Gastrocnemius medialis (tissue), 4 donors: ENCODE measurements at regions not wholly inside any gene's neighbourhood (a gene's known extent, or its start where the extent isn't known, plus 50 kb on each side); places are given as distances from the start of the nearest gene placed in this dataset.

Experiments
- ATAC-seq, 2 donors: fragments of 150-250 bp; one replicate each; pipeline ENCODE4 v1.9.1; 2016
- DNase-seq, 2 donors: peaks; one replicate each; pipeline ENCODE4 v3.0.0-alpha.2; 2019
- H3K27ac ChIP-seq, 4 donors: fragments of 200-600 bp; sonication (generic); 1 replicate in 1 of 4; 2 replicates in 3 of 4; pipeline ENCODE4 v1.5.1; 2016 to 2018; ENCODE audit warnings: mild to moderate bottlenecking in 2 of 4, moderate library complexity in 1 of 4
- H3K27me3 ChIP-seq, 3 donors: fragments of 200-600 bp; sonication (generic) in 2 of 3; 1 replicate in 1 of 3; 2 replicates in 2 of 3; pipeline versions ENCODE4 v1.5.1 to v1.6.0; 2016 to 2019; ENCODE audit warnings: mild to moderate bottlenecking in 1 of 3, moderate library complexity in 1 of 3
- H3K36me3 ChIP-seq, 2 donors: fragments of 200-600 bp; sonication (generic) in 1 of 2; one replicate each; pipeline ENCODE4 v1.5.1; 2017 to 2018
- H3K4me1 ChIP-seq, 2 donors: fragments of 200-600 bp; sonication (generic) in 1 of 2; one replicate each; pipeline ENCODE4 v1.5.1; 2016 to 2017; ENCODE audit warnings: mild to moderate bottlenecking in 2 of 2
- H3K4me3 ChIP-seq, 4 donors: fragments of 200-600 bp; sonication (generic) in 3 of 4; 1 replicate in 1 of 4; 2 replicates in 3 of 4; pipeline ENCODE4 v1.5.1; 2016 to 2019; ENCODE audit warnings: mild to moderate bottlenecking in 2 of 4
- H3K9me3 ChIP-seq, 3 donors: fragments of 200-600 bp; sonication (generic) in 2 of 3; 1 replicate in 1 of 3; 2 replicates in 2 of 3; pipeline ENCODE4 v1.5.1; 2016 to 2019
- POLR2A ChIP-seq, 2 donors: fragments of 450-650 bp; IDR thresholded peaks; one replicate each; pipeline ENCODE4 v1.6.1; 2017; ENCODE audit warnings: antibody characterized with exemption in 2 of 2, mild to moderate bottlenecking in 2 of 2, moderate library complexity in 2 of 2
- in situ Hi-C, 4 donors: fragments of 200-750 bp; cut with MboI; loops; one replicate each; pipeline versions ENCODE4 v1.15.0 to v1.8.0; 2017; ENCODE audit warnings: low sequenced_read_pairs in 4 of 4
- intact Hi-C: fragments of 100-400 bp; cut with DNase I; formaldehyde crosslinking; loops from one replicate; pipeline ENCODE4 v1.15.1; 2023; ENCODE audit warnings: low total_unique reads
- TF ChIP-seq, protein P1 (sequence below), 5 experiments: fragments of 450-650 bp in 3 of 5; fragments of 200-600 bp in 2 of 5; sonication (generic) in 2 of 5; IDR thresholded peaks in 4 of 5; conservative IDR thresholded peaks in 1 of 5; 1 replicate in 4 of 5; 2 replicates in 1 of 5; pipeline ENCODE4 v1.5.1; 2016 to 2019; ENCODE audit warnings: antibody characterized with exemption in 5 of 5, mild to moderate bottlenecking in 3 of 5, moderate library complexity in 3 of 5

GRCh38 chr9:26684029-26684428, 208.6 kb downstream of the CAAP1 start:
- H3K4me3 ChIP-seq, result no peak overlapping the region
- no peaks in the 10 kb centered on the region for H3K9me3 ChIP-seq
- TF ChIP-seq, protein P1, sequence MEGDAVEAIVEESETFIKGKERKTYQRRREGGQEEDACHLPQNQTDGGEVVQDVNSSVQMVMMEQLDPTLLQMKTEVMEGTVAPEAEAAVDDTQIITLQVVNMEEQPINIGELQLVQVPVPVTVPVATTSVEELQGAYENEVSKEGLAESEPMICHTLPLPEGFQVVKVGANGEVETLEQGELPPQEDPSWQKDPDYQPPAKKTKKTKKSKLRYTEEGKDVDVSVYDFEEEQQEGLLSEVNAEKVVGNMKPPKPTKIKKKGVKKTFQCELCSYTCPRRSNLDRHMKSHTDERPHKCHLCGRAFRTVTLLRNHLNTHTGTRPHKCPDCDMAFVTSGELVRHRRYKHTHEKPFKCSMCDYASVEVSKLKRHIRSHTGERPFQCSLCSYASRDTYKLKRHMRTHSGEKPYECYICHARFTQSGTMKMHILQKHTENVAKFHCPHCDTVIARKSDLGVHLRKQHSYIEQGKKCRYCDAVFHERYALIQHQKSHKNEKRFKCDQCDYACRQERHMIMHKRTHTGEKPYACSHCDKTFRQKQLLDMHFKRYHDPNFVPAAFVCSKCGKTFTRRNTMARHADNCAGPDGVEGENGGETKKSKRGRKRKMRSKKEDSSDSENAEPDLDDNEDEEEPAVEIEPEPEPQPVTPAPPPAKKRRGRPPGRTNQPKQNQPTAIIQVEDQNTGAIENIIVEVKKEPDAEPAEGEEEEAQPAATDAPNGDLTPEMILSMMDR (IDR thresholded peaks at IDR 0.05 in 4 of 5, conservative IDR thresholded peaks at IDR 0.05 in 1 of 5), result no peak
- TF ChIP-seq POLR2A (IDR thresholded peaks at IDR 0.05), result no peak
- H3K4me1 ChIP-seq, result no peaks in the 10 kb centered on the region
- H3K36me3 ChIP-seq, result no peaks in the 10 kb centered on the region
- no peak for DNase-seq
- no peak overlapping the region for H3K27ac ChIP-seq
- in situ Hi-C loops, result no loop called here
- no peaks in the 10 kb centered on the region for H3K27me3 ChIP-seq
- intact Hi-C loops, result no loop called here
- no peak for ATAC-seq

GRCh38 chr9:26682796-26683496, 209.7 kb downstream of the CAAP1 start:
- no peaks in the 10 kb centered on the region for H3K27me3 ChIP-seq
- ATAC-seq (no peak), DNase-seq (no peak)
- no peaks in the 10 kb centered on the region for H3K36me3 ChIP-seq
- TF ChIP-seq POLR2A (IDR thresholded peaks at IDR 0.05), result no peak
- TF ChIP-seq, protein P1 (IDR thresholded peaks at IDR 0.05 in 4 of 5, conservative IDR thresholded peaks at IDR 0.05 in 1 of 5), result no peak
- no peaks in the 10 kb centered on the region for H3K4me1 ChIP-seq
- intact Hi-C loops (no loop called here), in situ Hi-C loops (no loop called here)
- no peaks in the 10 kb centered on the region for H3K9me3 ChIP-seq
- no peak overlapping the region for H3K27ac ChIP-seq
- no peak overlapping the region for H3K4me3 ChIP-seq

- in situ Hi-C loops, result no loop called here
- intact Hi-C loops, result no loop called here
- ATAC-seq (no peak), DNase-seq (no peak)
- Histone ChIP-seq H3K27ac (no peak overlapping the region), H3K27me3 (no peaks in the 10 kb centered on the region), H3K4me3 (no peak overlapping the region), H3K9me3 (no peaks in the 10 kb centered on the region), H3K4me1 (no peaks in the 10 kb centered on the region), H3K36me3 (no peaks in the 10 kb centered on the region)
- TF ChIP-seq, protein P1 (IDR thresholded peaks at IDR 0.05 in 4 of 5, conservative IDR thresholded peaks at IDR 0.05 in 1 of 5), result no peak
- TF ChIP-seq POLR2A (IDR thresholded peaks at IDR 0.05), result no peak
Observed at GRCh38 chr9:26682041-26682440, 210.6 kb downstream of the CAAP1 start.

DNA sequence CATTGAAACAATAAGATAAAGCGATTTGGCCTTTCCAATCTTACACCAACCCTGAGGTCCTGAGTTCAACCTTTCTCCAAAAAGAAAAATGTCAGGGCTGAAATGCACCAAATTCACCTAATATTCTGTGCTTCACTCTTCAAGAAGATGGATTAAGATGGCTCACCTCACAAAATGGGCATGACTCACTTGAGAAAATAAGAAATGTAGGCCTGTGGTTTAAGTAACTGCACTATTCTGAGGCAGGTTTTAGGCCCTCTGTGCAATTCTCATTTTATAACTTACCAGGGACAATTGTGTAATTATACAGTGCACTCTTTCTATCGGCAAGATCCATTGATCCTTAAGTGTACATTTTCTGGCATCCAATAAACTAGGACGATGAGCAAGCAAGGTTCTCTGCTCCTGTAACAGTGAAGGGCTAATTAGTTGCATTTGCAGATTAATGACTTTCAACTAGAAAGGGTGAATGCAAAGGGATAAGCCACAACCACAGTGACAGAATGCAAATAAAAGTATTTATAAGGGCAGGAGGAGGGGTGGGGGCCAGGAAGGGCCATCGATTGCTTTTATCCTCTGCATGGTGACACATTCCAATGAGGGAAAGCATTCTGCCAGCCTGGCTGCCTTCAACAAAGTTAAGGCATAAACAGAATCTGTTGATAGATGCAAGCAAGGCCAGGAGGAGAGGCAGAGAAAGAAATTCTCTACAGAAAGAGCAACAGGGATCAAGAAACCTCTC, 214.5 kb downstream of the CAAP1 start:
- intact Hi-C loops (no loop called here), in situ Hi-C loops (no loop called here)
- Histone ChIP-seq H3K27ac (no peak overlapping the region), H3K4me3 (no peak overlapping the region), H3K27me3 (no peaks in the 10 kb centered on the region), H3K36me3 (no peaks in the 10 kb centered on the region), H3K4me1 (no peaks in the 10 kb centered on the region), H3K9me3 (no peaks in the 10 kb centered on the region)
- TF ChIP-seq POLR2A (IDR thresholded peaks at IDR 0.05), result no peak
- TF ChIP-seq, protein P1 (IDR thresholded peaks at IDR 0.05 in 4 of 5, conservative IDR thresholded peaks at IDR 0.05 in 1 of 5), result no peak
- no peak for DNase-seq
- no peak for ATAC-seq
